ENCODE measurements at regions not wholly inside any gene's neighbourhood (a gene's known extent, or its start where the extent isn't known, plus 50 kb on each side); places are given as distances from the start of the nearest gene placed in this dataset.

- TF ChIP-seq CTCF (IDR thresholded peaks at IDR 0.05; ENCODE audit: insufficient read depth, missing control alignments), result no peak
- DNase-seq (ENCODE audit: insufficient read length, low spot score) (no peak), FAIRE-seq (no peak)
Measured at GRCh38 chr12:107475900-107476299, 209.7 kb upstream of the PWP1 start.

GRCh38 chr12:107477018-107477417, 208.6 kb upstream of the PWP1 start:
- DNase-seq (ENCODE audit: insufficient read length, low spot score) (no peak), FAIRE-seq (no peak)
- TF ChIP-seq CTCF (IDR thresholded peaks at IDR 0.05; ENCODE audit: insufficient read depth, missing control alignments), result no peak

- DNase-seq (ENCODE audit: insufficient read length, low spot score) (no peak), FAIRE-seq (no peak)
- TF ChIP-seq CTCF (IDR thresholded peaks at IDR 0.05; ENCODE audit: insufficient read depth, missing control alignments), result no peak
Measured at GRCh38 chr12:107477947-107478610, 207.5 kb upstream of the PWP1 start.

- FAIRE-seq (no peak), DNase-seq (ENCODE audit: insufficient read length, low spot score) (no peak)
- TF ChIP-seq CTCF (IDR thresholded peaks at IDR 0.05; ENCODE audit: insufficient read depth, missing control alignments), result no peak
Measured at GRCh38 chr12:107478881-107479280, 206.7 kb upstream of the PWP1 start.

- DNase-seq (ENCODE audit: insufficient read length, low spot score), result no peak
- FAIRE-seq, result no peak
- no peak for TF ChIP-seq CTCF (IDR thresholded peaks at IDR 0.05; ENCODE audit: insufficient read depth, missing control alignments)
Measured at GRCh38 chr12:107480836-107481608, 204.6 kb upstream of the PWP1 start.

GRCh38 chr12:107484230-107484629, 201.4 kb upstream of the PWP1 start:
- no peak for TF ChIP-seq CTCF (IDR thresholded peaks at IDR 0.05; ENCODE audit: insufficient read depth, missing control alignments)
- FAIRE-seq, result no peak
- DNase-seq (ENCODE audit: insufficient read length, low spot score), result no peak

- FAIRE-seq, result no peak
- DNase-seq (ENCODE audit: insufficient read length, low spot score), result no peak
- no peak for TF ChIP-seq CTCF (IDR thresholded peaks at IDR 0.05; ENCODE audit: insufficient read depth, missing control alignments)
Measured at GRCh38 chr12:107484941-107485340, 200.7 kb upstream of the PWP1 start.
